Hippocampal formation (tissue), 2 donors: ENCODE measurements at regions not wholly inside any gene's neighbourhood (a gene's known extent, or its start where the extent isn't known, plus 50 kb on each side); places are given as distances from the start of the nearest gene placed in this dataset.
A peak's percentile ranks its signal among the peaks of the same experiment; 100 is the strongest.

Experiments
- DNase-seq, 2 donors: peaks; one replicate each; lab custom pipeline; 2025; lab: John Stamatoyannopoulos, UW

DNA sequence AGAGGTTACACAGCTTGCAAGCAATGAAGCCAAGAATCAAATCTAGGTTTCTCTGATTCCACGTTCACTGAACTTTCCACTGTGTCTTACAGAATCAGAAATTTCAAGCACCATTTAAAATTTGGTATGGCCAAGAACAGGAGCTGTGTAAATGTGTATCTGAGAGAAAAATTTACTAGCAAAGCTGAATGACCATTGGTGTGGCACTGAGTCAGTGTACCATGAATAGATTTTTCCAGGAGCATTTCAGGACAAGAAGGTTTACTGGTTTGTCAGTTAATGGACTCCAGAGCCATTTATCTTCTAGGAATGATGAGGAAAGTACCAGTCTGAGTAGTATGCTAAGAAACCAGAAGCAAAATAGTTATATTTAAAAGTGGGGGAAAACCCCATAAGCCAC, 269.4 kb upstream of the FAT3 start:
- no peak for DNase-seq

GRCh38 chr11:91952056-91952455, 272.6 kb upstream of the FAT3 start:
- no peak for DNase-seq

GRCh38 chr11:91947215-91947820, 277.3 kb upstream of the FAT3 start:
- no peak for DNase-seq

DNA sequence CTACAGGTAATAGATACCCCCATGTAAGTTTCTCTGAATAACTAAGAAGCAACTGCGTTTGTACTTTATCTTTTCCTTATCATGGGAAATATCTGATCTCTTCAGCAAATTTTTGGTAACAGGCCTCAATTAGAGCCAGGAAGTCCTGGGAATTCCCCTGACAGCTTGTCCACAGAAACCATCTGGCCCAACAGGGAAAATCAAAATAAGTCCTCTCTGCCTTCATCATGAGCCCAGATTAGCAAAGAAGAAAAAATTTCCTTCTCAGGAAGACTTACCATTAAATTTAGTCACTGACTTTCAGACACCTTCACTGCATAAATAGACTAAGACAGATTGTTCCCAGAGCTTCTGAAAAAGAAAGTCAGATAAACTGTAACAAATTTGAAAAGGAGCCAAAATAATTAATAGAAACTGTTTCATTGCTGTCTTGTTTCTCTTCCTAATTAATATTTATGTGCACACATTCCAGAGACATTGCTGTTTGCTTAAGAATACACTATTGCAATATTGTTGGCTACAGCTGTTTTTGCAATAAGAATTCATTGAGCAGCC, 278.1 kb upstream of the FAT3 start:
- DNase-seq: peak in 1 of 2 donors; percentile 13

DNA sequence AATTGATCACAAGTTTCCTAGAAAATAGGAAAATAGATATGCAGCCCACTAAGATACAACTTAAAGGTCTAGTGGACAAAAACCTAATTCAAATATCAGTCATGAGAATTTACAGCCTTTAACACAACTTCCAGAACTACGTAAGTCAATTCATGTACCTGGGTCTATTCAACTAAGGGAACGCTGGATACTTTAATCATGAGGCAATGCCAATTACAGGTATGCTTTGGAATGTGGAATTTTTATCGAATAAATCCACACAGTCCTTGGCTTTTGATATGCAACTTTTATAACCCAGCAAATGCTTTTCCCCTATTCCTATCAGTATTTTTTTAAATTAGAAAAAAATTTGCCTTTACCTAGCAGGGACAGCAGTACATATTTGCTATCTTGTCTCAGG, 289.5 kb upstream of the FAT3 start:
- DNase-seq: no peak

GRCh38 chr11:91932151-91932821, 292.3 kb upstream of the FAT3 start:
- DNase-seq: no peak

DNA sequence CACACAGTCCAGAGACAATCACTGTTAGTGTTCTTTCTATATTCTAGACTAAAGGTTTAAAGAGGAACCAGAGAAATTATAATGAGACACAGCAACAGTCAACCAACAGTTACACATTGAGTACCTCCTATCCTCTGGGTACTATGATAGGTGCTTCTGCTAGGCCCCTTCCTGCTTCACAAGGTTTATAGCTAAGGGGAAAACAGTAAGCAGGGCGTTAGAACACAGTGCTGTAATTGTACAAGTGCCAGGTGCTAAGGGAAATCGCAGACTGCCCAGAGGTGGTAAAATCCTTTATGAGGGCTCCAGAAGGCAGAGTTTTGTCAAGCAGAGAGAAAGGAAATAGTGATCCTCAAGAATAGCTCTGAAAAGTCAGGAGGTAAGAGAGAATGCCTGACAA, 297.2 kb upstream of the FAT3 start:
- DNase-seq: no peak

GRCh38 chr11:91926965-91927364, 297.7 kb upstream of the FAT3 start:
- no peak for DNase-seq

DNA sequence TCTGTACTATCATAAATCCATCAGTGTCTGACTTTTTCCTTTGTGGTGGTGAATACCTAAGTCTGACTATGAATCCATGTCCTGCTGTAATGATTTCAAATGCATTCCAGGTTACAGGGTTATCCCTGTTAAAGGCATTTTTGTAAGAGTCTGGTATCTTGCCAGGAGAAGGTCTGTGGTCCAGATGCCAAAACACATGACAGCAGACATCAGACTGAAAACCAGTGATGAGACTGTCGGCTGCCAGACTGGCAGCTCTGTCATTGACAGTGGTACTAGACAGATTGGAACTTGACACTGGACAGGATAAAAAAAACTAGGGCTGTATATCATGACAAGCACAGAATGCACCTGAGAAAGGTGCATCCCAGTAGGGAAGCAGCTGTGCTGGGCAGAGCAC, 301.8 kb upstream of the FAT3 start:
- DNase-seq: no peak

- no peak for DNase-seq
These were observed 302.6 kb upstream of the FAT3 start for GRCh38 chr11:91921974-91922373.

GRCh38 chr11:91913407-91913806, 311.2 kb upstream of the FAT3 start:
- DNase-seq: no peak

- no peak for DNase-seq
These were observed 312.3 kb upstream of the FAT3 start for GRCh38 chr11:91912322-91912721.

DNA sequence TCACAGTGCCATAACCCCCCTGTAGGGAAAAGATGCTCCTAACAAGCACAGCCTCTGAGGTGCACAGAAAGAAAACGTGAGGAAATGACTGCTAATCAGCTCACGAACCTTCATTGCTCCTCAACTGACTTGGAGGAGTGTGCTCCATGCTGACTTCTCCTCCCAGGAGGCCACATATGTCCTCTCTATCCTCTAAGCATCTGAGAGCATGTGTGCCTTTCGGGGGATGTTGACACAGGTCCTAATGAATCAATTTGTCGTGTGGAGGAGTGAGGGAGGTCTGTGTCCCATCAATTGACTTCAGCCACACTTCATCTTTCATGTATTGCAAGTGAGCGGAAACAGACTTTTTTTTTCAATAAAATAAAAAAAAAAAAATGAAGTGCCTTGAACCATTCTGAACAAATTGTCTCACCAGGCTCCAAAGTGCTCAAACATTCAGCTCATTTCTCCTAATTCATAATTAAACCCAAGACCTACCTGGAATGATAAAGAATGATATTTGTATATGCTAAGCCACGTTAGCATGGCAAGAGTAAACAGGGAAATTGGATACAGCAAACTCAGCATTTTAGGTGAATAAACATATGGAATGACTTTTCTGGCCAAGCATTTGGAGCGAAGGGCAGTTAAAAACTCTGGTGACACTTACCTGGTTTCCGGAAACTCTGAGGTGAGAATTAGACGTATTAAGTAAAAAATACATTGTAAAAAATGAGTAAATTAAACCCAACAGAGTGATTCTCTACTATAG, 317.6 kb upstream of the FAT3 start:
- DNase-seq: no peak

- DNase-seq: no peak
These were observed 319.5 kb upstream of the FAT3 start for GRCh38 chr11:91904792-91905785.

GRCh38 chr11:91902312-91902711, 322.3 kb upstream of the FAT3 start:
- DNase-seq: no peak

DNA sequence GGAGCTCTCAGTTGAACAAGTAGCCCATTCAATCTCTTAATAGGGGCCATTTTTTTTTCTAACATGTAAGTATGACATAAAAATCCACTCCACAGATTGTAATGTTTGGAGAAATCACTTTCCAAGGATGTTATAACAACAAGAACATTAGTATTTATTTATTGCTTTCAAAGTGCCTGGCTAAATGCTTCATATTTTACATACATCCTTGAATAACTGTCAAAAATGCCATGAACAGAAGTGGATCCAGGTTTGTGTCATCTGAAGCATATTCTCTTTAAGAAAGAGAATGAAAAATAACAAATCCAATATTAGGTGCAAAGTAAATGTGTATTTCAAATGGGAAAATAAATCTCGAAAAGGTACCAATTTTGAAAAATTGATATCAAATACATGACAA, 344.0 kb upstream of the FAT3 start:
- no peak for DNase-seq

DNA sequence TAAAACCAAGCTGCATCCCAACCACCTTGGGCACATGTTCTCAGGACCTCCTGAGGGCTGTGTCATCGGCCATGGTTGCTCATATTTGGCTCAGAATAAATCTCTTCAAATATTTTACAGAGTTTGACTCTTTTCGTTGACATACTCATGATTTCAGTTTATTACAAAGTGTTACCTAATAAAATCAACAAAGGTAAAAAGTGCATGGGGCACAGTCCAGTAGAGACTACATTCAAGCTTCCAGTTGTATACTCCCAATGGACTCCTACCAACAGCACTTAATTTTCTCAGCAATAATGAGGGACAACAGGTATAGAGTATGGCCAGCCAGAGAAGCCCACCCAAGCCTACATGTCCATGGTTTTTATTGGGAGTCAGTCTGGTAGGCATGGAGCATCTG, 347.9 kb upstream of the FAT3 start:
- DNase-seq: no peak

- no peak for DNase-seq
These were observed 352.4 kb upstream of the FAT3 start for GRCh38 chr11:91872243-91872642.

GRCh38 chr11:91871791-91872190, 352.8 kb upstream of the FAT3 start:
- no peak for DNase-seq

- no peak for DNase-seq
These were observed 353.6 kb upstream of the FAT3 start for GRCh38 chr11:91871048-91871447.

DNA sequence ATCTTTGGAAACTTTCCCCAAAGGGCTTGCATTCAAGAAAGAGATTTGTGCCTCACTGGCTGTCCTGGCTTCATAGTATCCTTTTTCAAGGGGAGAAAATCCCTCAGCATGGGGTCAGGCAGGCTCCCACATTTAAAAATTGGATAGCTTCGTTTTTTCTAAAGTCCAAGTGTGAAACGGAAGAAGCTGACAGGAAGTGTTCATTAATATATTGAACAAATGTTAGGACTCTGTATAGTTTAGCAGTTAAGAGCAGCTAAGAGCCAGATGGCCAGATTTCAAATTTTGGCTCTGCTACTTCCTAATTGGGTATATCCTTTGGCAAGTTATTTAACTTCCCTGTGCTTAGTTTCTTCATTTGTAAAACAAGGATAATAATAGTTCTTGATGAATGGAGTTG, 354.9 kb upstream of the FAT3 start:
- peak in 1 of 2 donors; percentile 7 for DNase-seq

GRCh38 chr11:91866642-91867041, 358.0 kb upstream of the FAT3 start:
- DNase-seq: no peak
